NCI-H1092 treated with DMSO at 0.1 percent for 48 hours (cell line): ENCODE measurements at regions not wholly inside any gene's neighbourhood (a gene's known extent, or its start where the extent isn't known, plus 50 kb on each side); places are given as distances from the start of the nearest gene placed in this dataset.
"Not testable (repeated sequence)": the region's sequence is repeated elsewhere in the genome, so short reads cannot be mapped to it uniquely, and the experiment has no call there.

ENCODE experiments used
- DNase-seq: peaks from one replicate; lab custom pipeline; 2025; lab: John Stamatoyannopoulos, UW

DNA sequence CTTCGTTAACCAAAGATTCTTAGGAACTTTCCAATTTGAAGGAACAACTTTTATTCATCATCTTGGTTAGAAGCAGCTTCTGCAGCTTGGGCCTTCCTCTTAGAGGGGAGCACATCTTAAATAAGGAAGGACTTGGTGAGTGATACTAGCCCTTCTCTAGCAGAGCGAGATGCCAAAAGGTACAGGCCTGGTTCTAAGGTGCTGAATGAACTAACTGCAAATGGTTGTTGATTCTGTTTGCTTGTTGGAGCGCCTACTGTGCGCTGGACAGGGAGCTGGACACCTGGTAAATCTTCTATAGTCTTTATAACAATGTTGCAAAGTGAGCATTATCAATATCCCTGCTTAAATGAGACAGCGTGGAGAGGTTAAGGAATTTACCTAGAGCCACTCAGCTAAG, 127.1 kb downstream of the MYCN start:
- no peak for DNase-seq

DNA sequence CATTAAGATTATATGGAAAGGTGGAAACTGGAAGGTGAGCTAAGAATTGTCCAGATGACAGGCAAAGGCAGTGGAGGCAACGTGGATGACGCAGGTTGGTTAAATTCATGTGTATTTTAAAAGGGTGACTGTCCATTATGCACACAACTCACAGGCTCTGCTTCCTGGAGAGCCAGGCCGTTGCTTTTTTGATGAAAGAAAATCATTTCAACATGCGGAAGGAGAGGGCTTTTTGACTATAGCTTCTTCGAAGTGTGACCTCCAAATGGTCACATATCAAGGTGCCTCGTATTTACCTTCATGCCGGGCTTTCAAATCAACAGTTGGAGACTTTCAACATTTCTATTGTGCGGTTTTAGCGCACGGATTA, 126.7 kb downstream of the MYCN start:
- DNase-seq, result no peak

- DNase-seq, result no peak
These were observed 126.1 kb downstream of the MYCN start for GRCh38 chr2:16066261-16067036.

DNA sequence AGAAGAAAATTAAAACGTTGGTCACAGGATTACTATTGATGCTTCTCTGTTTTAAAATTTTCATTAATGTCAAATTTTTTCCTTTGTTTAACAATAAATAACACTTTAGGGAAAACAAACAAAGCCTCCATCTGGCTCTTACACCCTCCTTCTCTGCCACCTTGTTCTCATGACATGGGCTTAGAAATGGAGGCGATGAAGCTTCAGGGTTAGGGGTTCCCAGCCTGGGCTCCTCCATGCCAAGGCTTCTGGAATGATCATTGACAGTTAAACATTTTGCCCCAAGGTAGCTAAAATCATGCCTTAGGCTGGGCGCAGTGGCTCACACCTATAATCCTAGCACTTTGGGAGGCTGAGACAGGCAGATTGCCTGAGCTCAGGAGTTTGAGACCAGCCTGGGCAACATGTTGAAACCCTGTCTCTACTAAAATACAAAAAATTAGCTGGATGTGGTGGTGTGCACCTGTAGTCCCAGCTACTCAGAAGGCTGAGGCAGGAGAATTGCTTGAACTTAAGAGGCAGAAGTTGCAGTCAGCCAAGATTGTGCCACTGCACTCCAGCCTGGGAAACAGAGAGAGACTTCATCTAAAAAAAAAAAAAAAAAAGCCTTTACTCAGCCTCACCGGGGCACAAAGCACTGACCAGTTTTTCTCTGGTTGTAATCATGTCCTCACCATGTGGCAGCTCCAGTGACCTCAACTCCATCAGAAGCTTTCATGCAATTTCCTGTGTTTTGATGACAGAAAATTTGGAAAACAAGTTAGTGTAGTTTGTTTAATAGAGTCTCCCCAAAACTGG, 125.1 kb downstream of the MYCN start:
- DNase-seq, result not testable (repeated sequence)

DNA sequence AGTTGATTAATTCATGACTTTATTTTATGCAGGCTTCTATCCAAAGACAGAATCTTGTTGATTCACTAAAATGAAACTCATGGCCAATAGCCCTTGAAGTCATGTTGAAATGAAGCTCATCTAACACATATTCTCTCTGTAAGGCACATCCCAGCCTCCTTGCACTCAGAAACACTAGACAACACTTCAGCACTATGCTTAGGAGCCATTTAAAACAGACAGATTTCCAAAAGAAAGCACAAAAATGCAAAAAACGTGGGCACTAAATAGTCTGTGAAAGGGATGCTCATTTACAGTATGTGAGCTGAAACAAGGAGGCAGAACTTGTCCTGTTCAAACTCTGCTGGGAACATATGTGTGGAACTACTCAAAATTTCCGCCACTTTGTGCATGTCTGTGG, 124.4 kb downstream of the MYCN start:
- no peak for DNase-seq

DNA sequence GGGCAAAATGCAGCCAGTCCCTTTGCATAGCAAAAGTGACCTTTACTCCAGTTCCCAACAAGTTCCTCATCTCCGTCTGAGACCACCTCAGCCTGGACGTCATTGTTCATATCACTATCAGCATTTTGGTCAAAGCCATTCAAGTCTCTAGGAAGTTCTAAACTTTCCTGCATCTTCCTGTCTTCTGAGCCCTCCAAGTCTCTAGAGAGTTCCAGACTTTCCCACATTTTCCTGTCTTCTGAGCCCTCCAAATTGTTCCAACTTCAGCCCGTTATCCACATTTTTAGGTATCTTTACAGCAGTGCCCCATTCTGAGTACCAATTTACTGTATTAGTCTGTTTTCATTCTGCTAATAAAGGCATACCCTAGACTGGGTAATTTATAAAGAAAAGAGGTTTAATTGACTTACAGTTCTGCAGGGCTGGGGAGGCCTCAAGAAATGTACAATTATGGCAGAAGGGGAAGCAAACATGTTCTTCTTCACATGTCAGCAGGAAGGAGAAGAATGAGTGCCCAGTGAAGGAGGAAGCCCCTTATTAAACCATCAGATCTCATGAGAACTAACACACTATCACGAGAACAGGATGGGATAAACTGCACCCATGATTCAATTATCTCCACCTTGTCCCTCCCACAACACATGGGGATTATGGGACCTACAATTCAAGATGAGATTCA, 123.7 kb downstream of the MYCN start:
- DNase-seq, result no peak

GRCh38 chr2:16063251-16063850, 123.0 kb downstream of the MYCN start:
- no peak for DNase-seq

DNA sequence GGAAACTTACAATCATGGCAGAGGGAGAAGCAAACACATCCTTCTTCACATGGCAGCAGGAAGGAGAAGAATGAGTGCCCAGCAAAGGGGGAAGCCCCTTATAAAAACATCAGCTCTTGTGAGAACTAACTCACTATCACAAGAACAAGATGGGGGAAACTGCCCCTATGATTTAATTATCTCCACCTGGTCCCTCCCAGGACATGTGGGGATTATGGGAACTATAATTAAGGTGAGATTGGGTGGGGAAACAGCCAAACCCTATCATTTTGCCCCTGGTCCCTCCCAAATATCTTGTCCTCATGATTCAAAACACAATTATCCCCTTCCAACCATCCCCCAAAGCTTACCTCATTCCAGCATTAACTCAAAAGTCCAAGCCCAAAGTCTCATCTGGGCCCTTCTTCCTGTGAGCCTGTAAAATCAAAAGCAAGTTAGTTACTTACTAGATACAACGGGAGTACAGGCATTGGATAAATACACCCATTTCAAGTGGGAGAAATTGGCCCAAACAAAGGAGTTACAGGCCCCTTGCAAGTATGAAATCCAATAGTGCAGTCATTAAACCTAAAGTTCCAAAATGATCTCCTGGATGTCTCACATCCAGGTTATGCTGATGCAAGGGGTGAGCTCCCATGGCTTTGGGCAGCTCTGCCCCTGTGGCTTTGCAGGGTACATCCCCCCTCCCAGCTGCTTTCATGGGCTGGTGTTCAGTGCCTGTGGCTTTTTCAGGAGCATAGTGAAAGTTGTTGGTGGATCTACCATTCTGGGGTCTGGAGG, 122.3 kb downstream of the MYCN start:
- no peak for DNase-seq

DNA sequence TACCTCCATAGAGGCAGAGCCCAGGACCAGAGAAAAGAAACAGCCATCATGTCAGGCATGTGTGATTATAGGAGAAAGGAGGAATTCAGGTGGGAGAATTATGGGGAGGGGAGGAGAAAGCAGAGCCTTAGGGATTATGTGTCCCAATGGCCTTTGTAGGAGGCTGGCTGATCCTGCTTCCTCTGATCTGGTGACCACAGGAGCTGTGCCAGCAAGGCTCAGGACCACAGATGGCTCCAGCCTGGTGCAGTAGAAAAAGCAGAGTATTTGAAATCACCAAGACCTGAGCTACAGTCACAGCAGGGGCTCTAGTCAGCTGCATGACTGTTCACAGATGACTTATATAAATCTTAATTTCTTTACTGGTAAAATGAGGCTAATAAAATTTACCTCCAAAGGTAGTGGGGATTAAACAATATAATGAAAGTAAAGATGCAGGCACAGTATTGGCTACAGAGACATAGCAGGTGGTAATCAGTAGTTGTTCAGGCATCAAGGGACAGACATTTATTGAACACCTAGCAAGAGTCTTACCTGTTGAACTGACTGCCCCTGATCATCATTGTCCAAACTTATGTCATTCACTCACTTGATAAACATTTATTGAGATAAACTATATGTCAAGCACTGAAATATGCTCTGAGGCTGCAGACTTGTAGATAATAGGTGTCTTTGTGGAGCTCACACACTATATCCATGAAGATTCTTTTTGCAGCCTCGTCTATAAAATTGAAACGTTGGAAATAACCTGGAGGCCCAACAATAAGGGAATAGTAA, 121.3 kb downstream of the MYCN start:
- DNase-seq, result no peak

- DNase-seq, result no peak
These were observed 120.6 kb downstream of the MYCN start for GRCh38 chr2:16060936-16061338.

DNA sequence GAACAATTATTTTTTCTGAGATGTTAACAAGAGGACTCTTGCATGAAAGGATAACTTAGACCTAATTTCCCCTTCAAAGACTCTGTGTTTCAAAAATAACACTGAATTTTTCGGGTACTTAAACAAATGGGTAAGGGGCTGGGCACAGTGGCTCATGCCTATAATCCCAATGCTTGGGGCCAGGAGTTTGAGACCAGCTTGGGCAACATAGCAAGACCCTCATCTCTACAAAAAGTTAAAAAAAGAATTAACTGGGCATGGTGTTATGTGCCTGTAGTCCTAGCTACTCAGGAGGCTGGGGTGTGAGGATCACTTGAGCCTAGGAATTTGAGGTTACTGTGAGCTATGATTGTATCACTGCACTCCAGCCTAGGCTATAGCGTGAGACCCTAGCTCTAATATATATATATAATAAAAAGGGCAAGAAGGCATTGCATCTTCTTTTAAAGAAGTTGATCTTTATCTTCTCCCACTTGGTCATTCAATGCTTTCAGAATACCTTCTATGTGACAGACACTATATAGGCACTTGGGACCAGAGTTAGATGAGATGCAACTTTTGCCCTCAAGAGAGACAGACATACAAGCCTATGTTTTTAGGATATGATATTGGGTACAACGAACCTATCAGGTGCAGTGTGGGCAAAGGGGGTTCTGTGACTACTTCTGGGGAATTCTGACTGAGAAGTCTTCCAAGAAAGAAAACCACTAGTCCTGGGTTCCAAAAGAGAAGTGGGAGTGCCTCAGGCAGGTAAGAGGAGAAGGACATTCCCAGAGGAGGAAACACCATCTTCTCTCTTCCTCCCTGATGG, 120.0 kb downstream of the MYCN start:
- DNase-seq, result no peak

- DNase-seq, result no peak
These were observed 119.2 kb downstream of the MYCN start for GRCh38 chr2:16059393-16060016.

DNA sequence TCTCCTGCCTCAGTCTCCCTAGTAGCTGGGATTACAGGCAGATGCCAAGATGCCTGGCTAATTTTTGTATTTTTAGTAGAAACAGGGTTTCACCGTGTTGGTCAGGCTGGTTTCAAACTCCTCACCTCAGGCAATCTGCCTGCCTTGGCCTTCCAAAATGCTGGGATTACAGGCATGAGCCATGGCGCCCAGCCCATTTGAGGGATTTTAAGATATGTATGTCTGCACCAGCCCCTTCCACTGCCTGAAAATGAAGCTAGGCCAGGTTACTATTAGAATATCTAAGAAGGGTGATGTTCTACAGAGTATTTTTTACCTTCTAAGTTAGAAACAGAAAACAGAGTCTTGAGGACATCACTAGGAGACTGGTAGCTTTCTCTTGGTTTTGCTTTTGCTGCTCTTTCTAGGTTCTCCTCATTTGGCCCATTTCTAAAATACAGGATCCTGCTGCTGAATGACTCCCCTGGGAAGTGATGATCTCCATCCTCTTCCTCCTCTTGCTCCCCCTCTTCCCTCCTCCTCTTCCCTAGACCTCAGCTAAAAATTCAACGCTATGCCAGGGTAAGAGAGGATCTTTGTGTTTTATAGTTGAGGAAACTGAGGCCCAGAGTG, 118.5 kb downstream of the MYCN start:
- no peak for DNase-seq

DNA sequence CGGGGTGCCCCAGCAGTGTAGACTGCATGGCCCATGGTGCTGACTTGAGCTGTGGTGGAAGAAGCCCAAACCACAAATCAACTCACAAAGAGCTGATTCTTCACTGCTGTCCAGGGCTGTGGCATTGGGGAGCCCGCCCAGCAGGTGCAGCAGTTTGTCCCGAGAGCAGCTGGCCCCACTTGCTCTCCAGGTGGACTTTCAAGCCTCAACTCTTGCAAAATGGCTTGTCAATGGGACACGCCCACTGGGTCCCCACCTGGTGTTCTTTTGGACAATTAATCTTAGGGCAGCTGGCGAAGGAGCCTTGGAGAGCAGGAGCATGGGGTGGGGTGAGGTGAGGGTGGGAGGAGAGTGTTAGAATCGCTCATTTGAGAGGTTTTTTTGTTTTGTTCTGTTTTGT, 117.9 kb downstream of the MYCN start:
- no peak for DNase-seq

DNA sequence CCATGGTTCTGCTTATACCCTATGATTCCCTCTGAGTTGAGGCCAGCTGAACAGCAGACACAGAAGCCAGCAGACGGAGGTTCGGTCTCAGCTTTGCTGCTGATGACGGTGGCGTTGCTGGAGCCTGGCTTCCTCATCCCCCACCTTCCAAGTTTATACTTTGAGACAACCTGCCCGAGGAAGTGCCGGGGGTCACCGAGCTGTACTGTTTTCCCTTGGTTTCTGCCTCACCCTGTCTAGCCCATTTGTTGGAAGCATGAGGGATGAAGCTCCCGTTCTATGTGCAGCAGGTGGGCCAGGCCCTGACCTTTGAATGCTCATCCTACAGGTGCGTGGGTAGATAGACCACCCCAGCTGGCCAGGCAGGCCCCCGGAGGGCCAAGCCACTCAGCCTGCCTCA, 117.3 kb downstream of the MYCN start:
- DNase-seq, result no peak

DNA sequence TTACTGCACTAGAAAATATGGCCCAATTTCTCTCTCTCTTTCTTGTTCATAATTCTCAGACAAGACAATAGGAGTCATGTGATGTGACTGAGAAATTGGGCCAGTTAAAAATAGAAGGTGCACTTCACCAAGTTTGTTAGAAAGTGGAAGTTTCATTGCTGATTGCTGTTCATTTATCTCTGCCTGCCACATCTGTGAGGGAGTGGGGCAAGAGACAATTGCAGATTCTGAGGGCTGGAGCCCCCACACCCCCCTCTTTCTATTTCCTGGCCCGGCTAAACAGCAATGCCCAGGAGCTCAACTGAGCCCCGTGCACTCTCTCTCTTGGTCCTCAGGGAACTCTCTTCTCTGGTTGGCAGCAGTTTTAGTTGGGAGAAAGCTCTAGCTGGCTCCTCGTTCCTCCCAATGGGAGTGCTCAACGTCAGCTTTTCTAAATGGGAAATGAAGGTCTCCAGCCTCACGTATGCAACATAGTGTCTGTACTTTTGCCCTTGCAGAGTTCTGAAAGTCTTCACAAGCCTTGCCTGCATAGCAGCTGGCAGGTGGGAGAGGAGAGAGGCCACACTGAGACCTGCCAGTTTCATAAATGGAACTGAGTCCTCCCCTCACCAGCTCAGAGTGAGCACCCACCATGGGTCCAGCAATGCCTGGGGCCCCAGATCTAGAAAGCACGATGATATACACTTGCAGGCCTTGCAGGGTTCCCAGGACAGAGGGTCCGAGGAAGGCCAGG, 115.7 kb downstream of the MYCN start:
- DNase-seq, result no peak

DNA sequence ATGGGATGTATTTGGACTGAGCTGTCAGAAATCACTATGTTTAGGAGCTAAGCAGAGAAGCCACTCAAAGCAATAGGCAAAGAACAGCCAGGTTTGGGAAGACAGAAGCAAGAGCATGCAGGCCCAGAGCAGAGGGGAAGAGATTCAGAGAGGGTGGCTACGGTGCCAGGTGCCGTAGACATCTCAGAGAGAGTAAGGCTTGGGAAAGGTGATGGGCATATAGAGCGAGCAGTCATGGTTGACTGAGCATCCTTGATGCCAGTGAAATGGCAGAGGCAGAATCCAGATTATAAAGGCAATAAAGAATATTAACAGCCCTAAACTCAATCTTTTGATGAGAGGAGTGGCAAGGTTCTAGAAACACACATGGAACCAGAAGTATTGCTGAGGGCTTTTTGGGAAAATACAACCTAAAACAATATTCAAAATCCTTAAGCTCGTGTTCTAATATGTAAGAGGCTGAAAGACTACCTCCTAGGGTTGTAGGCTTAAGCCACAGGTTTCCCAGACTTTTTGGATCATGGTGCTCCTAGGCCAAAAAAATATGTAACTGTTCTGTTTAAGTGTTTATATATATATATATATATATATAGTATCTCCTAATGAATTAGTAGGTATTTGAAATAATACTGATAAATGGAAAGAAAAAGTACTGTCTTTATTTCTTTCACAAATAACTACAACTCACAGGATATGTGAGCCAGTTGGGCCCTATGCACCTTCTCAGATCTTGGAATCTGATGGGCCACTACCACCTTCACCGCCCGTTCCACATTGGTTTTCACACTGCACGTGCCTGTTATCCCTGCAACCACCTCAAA, 113.3 kb downstream of the MYCN start:
- DNase-seq, result no peak
